ENCODE measurements at regions not wholly inside any gene's neighbourhood (a gene's known extent, or its start where the extent isn't known, plus 50 kb on each side); places are given as distances from the start of the nearest gene placed in this dataset.

DNA sequence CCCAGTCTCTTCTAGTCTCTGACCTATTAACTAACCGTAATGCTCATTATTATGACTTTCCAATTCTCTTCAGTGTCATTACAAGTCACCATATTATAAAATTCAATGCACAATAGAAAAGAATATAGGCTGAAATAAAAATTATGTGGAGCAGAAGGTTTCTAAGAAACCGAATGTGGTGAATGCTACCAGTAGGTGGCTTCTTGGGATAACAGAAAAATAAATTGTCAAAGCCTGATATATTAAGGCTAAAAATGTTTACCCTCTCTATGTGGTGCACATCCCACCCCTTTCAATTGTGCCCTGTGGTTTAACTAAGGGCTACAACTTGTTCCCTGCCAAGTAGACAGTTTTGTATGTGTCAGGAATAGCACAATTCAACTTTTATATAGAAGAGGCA lies 624.6 kb upstream of the TECRL start:
- no peak overlapping the region for H2BK5ac ChIP-seq (ENCODE audit: low read depth, low read length)
- CTCF ChIA-PET (ENCODE audit: partially characterized antibody) = interaction anchor here (0.9 to 1.2 kb wide), 3 partner anchors 11 to 14 kb away, joined by 3 to 7 read pairs (median 4); no protein-coding TSS in a partner anchor
- no peak for TF ChIP-seq TCF12 (IDR thresholded peaks at IDR 0.05; ENCODE audit: low read depth, low read length)
- TF ChIP-seq CTCF (IDR thresholded peaks at IDR 0.05; ENCODE audit: control extremely low read depth in 1 of 3, insufficient read depth in 1 of 3, low read depth in 1 of 3, low read length in 3 of 3) = peak in 1 of 3 experiments; percentile 5; a peak in 1 of 4 replicates
- peak; percentile 27 to 34; a peak in 3 of 4 replicates for TF ChIP-seq RAD21 (IDR thresholded peaks at IDR 0.05 in 1 of 2, conservative IDR thresholded peaks at IDR 0.05 in 1 of 2; ENCODE audit: low read depth in 2 of 2, low read length in 2 of 2)
- H2BK15ac ChIP-seq (ENCODE audit: low read length) = no peak overlapping the region
- 62% methylated on average over 2 of the region's 2 CpGs; no CpG with 5 or more reads in 1 of the 2 experiments for WGBS, 2 experiments (ENCODE audit: extremely low coverage in 1 of 2, insufficient coverage in 1 of 2, insufficient read length in 1 of 2, insufficient replicate concordance in 2 of 2, low coverage in 1 of 2, low lambda C conversion rate in 2 of 2, missing lambda C conversion rate in 1 of 2)
- H3K9ac ChIP-seq (replicated peaks in 1 of 4; ENCODE audit: extremely low read depth in 1 of 4, low read depth in 3 of 4, low read length in 3 of 4) = no peak overlapping the region
- H3K79me2 ChIP-seq (ENCODE audit: control insufficient read depth in 1 of 2, insufficient read depth in 2 of 2, low read length in 2 of 2) = no peaks in the 10 kb centered on the region
- no peaks in the 10 kb centered on the region for H3K79me1 ChIP-seq (ENCODE audit: low read depth, low read length)
- no peaks in the 10 kb centered on the region for H4K20me1 ChIP-seq (replicated peaks in 1 of 2; ENCODE audit: control insufficient read depth in 1 of 2, insufficient read depth in 2 of 2, low read length in 2 of 2)
- no peak overlapping the region for H3K4me3 ChIP-seq (ENCODE audit: extremely low read depth in 1 of 4, insufficient read depth in 2 of 4, low read depth in 3 of 4, low read length in 4 of 4)
- H3K9me3 ChIP-seq (ENCODE audit: insufficient read depth in 2 of 2, low read depth in 1 of 2, low read length in 1 of 2) = 0 out of 4 replicates have a peak, but pooled peaks cover 0 to 6% of the 10 kb centered on the region in 2 experiments
- DNase-seq (ENCODE audit: low read depth in 1 of 2, low spot score in 2 of 2) = no peak
- H2AK5ac ChIP-seq (ENCODE audit: low read depth, low read length) = no peak overlapping the region
- no peak overlapping the region for H2BK120ac ChIP-seq (replicated peaks; ENCODE audit: low read depth, low read length)
- no peak overlapping the region for H3K56ac ChIP-seq (replicated peaks; ENCODE audit: insufficient read length, low read depth, low read length)
- no peak overlapping the region for H3K4me2 ChIP-seq (ENCODE audit: insufficient read depth in 1 of 2, low read depth in 2 of 2, low read length in 2 of 2)
- H3K23ac ChIP-seq (ENCODE audit: insufficient read length) = no peak overlapping the region
- no peak overlapping the region for H2BK12ac ChIP-seq (ENCODE audit: low read depth, low read length)
- 0 out of 7 replicates have a peak, but pooled peaks cover 0 to 1% (median 0%) of the 10 kb centered on the region in 4 experiments for H3K4me1 ChIP-seq (replicated peaks in 1 of 4; ENCODE audit: control insufficient read depth in 3 of 4, insufficient read depth in 4 of 4, low read length in 3 of 4)
- FAIRE-seq = no peak
- no peaks in the 10 kb centered on the region for H3K23me2 ChIP-seq (ENCODE audit: low read depth, low read length)
- no peak overlapping the region for H3K27ac ChIP-seq (ENCODE audit: low read depth, low read length)
- H4K91ac ChIP-seq (replicated peaks; ENCODE audit: insufficient read length, low read length) = no peak overlapping the region
- no peaks in the 10 kb centered on the region for H3K36me3 ChIP-seq (ENCODE audit: control insufficient read depth in 2 of 4, insufficient read depth in 4 of 4, low read length in 3 of 4)
- H4K5ac ChIP-seq (ENCODE audit: insufficient read length, low read depth, low read length) = no peak overlapping the region
- H3K14ac ChIP-seq (ENCODE audit: insufficient read length) = no peak overlapping the region
- no peak overlapping the region for H2BK20ac ChIP-seq (ENCODE audit: low read length)
- H2AFZ ChIP-seq (ENCODE audit: low read length) = no peak overlapping the region
- H3K18ac ChIP-seq (ENCODE audit: extremely low read depth, low read length) = no peak overlapping the region
- H3K27me3 ChIP-seq (replicated peaks in 1 of 4; ENCODE audit: control insufficient read depth in 3 of 4, extremely low read depth in 1 of 4, insufficient read depth in 3 of 4, low read length in 3 of 4) = no peaks in the 10 kb centered on the region
- H3K4ac ChIP-seq (replicated peaks; ENCODE audit: insufficient read length, low read depth, low read length) = no peak overlapping the region
- POLR2A ChIA-PET (ENCODE audit: partially characterized antibody) = no interaction called here
- no peak overlapping the region for H4K8ac ChIP-seq (ENCODE audit: extremely low read depth, insufficient read depth, low read length)
